HG03442 (cell line): ENCODE measurements at regions not wholly inside any gene's neighbourhood (a gene's known extent, or its start where the extent isn't known, plus 50 kb on each side); places are given as distances from the start of the nearest gene placed in this dataset.

Experiments used
- ATAC-seq: cut with Tn5 transposase; IDR thresholded peaks from one replicate; pipeline ENCODE4 v1.9.1; 2021; ENCODE audit warnings: mild to moderate bottlenecking, moderate library complexity; ENCODE audit not compliant: unreplicated experiment

DNA sequence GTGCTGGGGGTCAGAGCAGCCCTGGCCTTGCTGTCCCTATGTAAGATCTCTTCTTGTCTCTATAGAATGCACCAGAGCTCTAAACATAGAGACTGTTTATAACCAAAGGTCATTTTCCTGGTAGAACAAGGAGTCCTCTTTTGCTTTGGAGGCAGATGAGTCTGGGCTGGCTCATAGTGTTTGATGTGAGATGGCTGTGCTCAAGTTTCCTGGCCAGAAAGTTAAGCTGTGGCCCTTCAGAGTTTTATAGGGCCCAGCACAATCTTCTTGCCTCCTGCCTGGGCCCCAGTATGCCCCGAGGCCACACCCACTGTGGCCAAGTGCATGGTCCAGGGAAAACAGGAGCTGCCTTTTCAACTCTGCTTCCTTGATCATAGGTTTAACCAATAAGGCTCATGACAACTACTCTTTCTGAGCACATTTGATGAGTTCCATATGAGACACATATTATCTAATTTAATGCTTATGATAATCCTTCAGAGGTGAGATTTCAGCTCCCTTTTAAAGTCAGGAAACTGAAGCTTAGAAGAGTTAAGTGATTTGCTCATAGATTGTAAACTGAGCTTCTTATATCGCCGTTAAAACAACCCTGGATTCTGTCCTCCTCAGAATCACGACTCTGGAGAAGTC lies 66.3 kb downstream of the MYCN start:
- ATAC-seq = no peak

DNA sequence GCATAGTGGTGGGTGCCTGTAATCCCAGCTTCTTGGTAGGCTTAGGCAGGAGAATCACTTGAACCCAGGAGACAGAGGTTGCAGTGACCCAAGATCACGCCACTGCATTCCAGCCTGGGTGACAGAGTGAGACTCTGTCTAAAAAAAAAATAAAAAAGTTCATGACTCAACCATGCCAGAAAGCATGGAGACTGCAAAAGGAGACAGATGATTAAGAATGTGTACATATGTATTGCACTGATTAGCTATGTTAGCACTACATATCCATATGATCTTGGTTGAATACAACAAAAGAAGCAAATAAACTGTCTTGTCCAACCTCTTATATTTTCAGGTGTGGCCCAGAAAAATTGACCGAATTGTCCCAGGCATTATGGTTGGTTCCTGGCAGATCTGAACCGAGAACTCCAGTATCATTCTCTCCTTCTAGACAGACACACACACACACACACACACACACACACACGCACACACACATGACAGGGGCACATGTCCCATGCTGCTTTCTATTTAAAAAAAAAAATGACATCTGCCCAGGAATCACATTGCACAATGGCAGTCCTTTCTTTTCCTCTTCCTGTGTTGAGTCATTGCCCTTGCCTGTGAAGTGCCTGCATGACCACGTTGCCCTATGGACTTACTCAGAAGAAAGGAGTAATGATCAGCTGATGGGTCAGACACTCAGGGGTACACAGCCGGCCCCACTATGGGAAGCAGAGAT lies 65.6 kb downstream of the MYCN start:
- no peak for ATAC-seq

DNA sequence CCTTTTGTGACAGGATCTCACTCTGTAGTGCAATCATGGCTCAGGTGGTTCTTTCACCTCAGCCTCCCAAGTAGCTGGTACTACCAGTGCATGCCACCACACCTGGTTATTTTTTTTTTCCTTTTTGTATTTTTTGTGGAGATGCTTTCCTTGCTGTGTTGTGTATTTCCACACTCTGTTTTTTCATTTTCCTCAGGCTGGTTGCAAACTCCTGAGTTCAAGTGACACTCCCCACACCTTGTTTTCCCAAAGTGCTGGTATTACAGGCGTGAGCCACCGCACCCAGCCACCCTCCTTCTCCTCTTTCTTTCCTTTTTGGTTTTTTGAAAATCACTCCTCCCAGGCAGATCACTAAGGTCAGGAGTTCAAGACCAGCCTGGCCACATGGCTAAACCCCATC lies 65.0 kb downstream of the MYCN start:
- ATAC-seq = no peak

DNA sequence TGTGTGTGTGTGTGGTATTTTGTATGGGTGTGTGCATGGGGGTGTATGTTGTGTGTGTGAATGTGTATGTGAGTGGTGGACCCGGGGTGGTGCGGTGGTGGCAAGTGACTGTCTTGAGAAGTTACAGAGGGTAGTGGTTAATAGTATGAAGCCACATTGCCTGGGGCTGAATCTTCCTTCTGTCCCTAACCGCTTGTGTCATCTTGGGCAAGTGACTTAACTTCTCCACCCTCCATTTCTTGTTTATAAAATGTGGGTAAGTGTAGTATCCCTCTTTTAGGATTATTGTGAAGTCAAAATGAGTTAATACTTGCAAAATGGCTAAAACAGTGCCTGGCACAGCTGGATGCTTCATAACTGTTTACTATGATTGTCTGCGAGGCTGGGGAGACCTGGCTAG lies 63.5 kb downstream of the MYCN start:
- no peak for ATAC-seq

DNA sequence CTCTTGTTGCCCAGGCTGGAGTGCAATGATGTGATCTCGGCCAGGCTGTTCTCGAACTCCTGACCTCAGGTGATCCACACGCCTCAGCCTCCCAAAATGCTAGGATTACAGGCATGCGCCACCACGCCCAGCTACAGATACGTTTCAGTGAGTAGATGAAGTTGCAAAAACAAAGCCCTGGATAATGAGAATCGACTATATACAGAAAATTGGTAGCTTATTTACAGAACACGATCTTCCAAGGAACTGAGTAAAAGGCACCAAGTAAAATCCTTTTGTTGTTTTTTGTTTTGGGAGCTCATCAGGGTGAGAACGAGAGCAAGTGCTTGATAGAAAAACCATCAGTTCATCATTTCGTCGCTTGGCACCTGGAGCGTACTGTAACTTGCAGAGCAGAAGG lies 62.8 kb downstream of the MYCN start:
- no peak for ATAC-seq

DNA sequence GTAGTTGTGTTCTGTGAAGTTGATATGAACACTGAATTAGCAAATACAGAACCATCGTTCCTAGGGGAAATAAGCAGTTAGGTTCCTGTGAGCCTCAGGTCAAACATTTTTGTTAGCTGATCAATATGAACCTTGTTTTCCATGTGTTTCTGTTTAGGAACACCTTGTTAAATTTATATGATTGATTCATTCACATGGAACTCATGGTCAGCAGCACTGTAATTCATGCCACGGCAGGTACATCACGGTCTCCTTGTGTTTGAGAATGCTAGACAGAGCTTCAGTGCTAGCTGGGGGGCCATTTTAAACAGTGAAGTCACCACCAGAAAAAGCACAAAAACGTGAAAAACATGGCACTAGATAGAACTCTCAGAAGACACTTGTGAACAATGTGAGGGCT lies 62.2 kb downstream of the MYCN start:
- ATAC-seq = no peak

DNA sequence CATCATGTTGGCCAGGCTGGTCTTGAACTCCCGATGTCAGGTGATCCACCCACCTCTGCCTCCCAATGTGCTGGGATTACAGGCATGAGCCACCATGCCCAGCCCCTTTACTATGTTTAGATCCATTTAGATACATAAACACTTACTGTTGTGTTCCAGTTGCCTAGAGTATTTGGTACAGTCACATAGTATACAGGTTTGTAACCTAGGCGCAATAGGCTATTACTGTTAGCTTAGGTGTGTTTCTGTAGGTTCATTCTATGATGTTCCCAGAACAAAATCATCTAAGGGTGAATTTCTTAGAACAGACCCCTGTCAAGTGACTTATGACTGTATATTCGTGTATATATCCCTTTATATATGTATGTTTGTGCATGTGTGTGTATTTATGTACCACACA lies 61.8 kb downstream of the MYCN start:
- no peak for ATAC-seq

DNA sequence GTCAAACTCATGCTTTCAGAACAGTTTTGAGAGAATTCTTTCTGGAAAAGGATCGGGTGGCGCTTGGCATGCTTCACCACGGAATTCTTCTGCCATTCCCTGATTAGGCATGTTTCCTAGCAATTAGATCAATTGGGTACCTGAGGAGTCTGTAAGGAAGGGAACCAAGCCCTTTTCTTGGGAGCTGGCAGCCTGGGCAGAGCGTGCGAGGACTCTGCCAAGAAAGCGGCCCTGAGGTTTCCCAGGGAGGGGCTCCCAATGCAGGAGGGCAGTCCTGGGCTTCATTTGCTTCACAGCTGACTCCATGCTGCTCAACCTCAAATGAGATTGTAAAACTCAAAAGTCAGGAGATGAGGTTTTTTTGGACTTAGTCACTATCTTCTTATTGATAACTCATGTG lies 60.3 kb downstream of the MYCN start:
- no peak for ATAC-seq

DNA sequence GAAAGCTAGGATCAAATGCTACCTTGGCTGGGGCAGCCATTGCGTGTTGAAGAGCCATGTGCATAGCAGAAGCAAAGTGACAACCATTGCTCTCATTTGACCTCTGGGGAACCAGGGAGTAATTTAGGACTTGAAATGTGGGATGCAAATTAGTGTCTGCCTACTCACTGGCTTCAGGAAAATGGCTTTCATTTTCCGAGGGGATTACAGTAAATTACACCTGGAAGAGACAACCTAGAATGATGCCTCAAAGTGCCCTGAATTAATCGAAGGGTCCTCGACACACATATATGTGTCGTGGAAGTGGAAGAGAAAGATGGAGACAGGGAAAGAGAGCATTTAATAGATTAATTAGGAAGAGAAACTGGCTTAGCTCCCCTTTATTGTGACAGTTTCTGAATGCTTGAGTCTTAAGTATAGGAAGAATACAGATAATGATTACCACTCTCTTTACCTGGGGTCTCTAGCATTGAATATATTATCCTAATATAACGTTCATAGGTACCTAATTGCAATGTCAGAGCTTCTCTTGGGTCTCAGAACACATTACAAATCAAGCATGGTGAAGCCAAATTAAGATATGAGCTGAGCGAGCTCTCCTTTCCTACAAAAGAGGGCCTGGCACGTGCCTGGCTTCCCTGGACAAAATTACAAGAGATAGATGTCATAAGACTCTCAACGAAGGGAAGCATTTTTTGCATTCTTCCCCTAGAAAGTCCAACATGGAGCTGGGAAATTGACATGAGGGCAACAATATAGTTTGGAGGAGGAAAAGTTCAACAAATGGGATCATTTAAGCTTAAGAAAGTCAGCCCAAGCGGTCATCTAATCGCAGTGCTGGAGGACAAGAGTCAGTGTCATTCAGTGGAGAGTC lies 59.5 kb downstream of the MYCN start:
- no peak for ATAC-seq

DNA sequence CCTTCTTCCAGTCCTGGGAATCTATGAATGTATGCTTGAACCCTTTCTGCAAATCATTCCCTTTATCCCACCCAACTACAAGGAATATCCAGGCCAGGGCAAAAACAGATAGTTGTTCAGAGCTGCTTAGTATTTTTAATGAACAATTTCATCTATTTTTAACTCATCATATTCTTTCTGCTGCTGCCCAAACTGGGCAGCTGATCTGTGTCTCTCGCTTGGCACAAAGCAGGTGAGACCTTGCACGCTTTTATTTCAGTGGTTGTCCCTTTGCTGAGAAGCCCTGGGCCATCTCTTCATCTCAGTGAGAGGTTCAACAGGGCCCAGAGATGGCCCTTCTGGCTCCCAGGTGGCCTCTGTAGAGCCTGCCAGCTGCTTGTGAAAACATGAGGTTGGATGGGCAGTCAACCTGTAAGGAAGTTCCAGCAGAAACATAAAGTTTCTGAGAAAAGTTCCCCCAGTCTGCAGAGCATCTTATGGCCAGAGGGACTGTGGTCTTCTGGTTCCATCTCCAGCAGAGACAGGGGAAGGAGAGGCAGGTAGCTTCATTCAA lies 57.5 kb downstream of the MYCN start:
- no peak for ATAC-seq

DNA sequence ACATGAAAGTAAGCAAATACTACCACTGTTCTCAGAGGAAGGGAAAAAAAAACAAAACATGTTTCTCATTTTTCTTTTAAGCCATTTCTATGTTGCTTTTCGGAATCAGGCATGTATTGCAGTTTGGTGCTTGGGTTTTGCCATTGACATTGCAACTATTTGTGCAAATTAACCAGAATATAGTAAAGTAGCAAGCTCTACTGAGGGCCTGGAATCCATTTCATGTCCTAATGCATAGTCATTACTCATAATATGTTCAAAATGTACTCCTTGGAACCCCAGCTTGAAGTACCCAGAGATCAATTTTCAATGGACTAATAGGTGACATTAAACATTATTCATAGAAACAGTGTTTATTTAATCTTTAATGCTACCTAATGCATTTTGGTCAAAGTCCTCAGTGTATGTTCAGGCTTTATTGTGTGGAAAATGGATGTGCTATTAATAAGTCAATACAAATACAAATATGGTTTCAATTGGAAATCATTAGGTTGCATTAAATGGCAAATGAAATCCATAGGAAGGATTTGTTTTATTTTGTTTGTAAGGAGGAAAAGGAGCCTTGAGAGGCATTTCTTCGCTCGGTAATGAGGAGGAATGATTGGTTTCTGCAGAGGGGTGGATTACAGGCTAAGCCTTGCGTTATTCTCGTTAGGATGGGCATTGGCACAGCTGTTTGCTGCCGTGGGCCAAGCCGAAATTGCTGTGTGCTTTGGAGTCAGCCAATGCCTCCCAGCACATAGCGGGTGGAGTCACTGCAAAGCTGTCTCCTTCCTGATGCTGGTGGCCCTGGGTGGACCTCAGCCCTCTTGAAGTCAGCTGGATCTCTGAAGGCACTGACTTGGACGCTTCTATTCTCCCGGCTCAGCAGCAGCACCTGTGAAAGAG lies 56.4 kb downstream of the MYCN start:
- ATAC-seq = no peak
